ENCODE measurements at regions not wholly inside any gene's neighbourhood (a gene's known extent, or its start where the extent isn't known, plus 50 kb on each side); places are given as distances from the start of the nearest gene placed in this dataset.

GRCh38 chr22:22138915-22139314 is 105.7 kb upstream of the VPREB1 start:
- H2AFZ ChIP-seq (ENCODE audit: low read depth, low read length) = no peak overlapping the region
- dilution Hi-C loops (cut with MboI; ENCODE audit: extremely low pct_ligation_motif_present, low sequenced_read_pairs) (no loop called here), intact Hi-C loops (cut with micrococcal nuclease) (no loop called here)
- H4K20me1 ChIP-seq (replicated peaks; ENCODE audit: control insufficient read depth, extremely low read depth, insufficient read depth, low read length) = no peaks in the 10 kb centered on the region
- BruUV-seq (replicated peaks) = no TSS peak
- H3K27ac ChIP-seq (ENCODE audit: insufficient read depth, low read depth, low read length) = no peak overlapping the region
- POLR2A ChIA-PET = no interaction called here
- TF ChIP-seq MYC (IDR thresholded peaks at IDR 0.05; ENCODE audit: low read depth, low read length) (no peak), MAX (IDR thresholded peaks at IDR 0.05; ENCODE audit: insufficient read depth, insufficient read length) (no peak), EZH2 (IDR thresholded peaks at IDR 0.05; ENCODE audit: borderline replicate concordance, low read depth, low read length, severe bottlenecking) (no peak), POLR2A (IDR thresholded peaks at IDR 0.05; ENCODE audit: low read depth, low read length) (no peak)
- H3K4me3 ChIP-seq (replicated peaks in 1 of 3; ENCODE audit: insufficient read depth in 1 of 3, low read depth in 1 of 3, low read length in 3 of 3) = no peak overlapping the region
- no peaks in the 10 kb centered on the region for H3K9me1 ChIP-seq (replicated peaks; ENCODE audit: control insufficient read depth, extremely low read depth, insufficient read depth, low read length)
- no peaks in the 10 kb centered on the region for H3K36me3 ChIP-seq (ENCODE audit: control insufficient read depth in 2 of 2, extremely low read depth in 1 of 2, insufficient read depth in 2 of 2, low read length in 2 of 2)
- DNase-seq (ENCODE audit: low read depth, low spot score) (no peak), FAIRE-seq (no peak)
- no peak overlapping the region for H3K9ac ChIP-seq (replicated peaks; ENCODE audit: extremely low read depth, insufficient read depth, low read length)
- no peak overlapping the region for H3K4me2 ChIP-seq (ENCODE audit: insufficient read depth, low read length)
- CTCF ChIA-PET = interaction anchor here (0.8 to 3.7 kb wide), 2 partner anchors 18 kb away, joined by 4 to 19 read pairs; no protein-coding TSS in a partner anchor
- H3K9me3 ChIP-seq (replicated peaks; ENCODE audit: control insufficient read depth, insufficient read depth, low read length) = no peaks in the 10 kb centered on the region
- peaks cover 36 to 76% of the 10 kb centered on the region in 2 experiments for H3K27me3 ChIP-seq (ENCODE audit: control insufficient read depth in 2 of 2, insufficient read depth in 2 of 2, low read length in 2 of 2)
- H3K4me1 ChIP-seq (ENCODE audit: control insufficient read depth, extremely low read depth, insufficient read depth, low read length) = no peaks in the 10 kb centered on the region
- H3K79me2 ChIP-seq (ENCODE audit: control insufficient read depth, insufficient read depth, low read length) = no peaks in the 10 kb centered on the region

GRCh38 chr22:22137891-22138290 is 106.7 kb upstream of the VPREB1 start:
- H3K27ac ChIP-seq (ENCODE audit: insufficient read depth, low read depth, low read length) = no peak overlapping the region
- peaks cover 33 to 72% of the 10 kb centered on the region in 2 experiments for H3K27me3 ChIP-seq (ENCODE audit: control insufficient read depth in 2 of 2, insufficient read depth in 2 of 2, low read length in 2 of 2)
- BruUV-seq (replicated peaks) = no TSS peak
- no peaks in the 10 kb centered on the region for H3K9me3 ChIP-seq (replicated peaks; ENCODE audit: control insufficient read depth, insufficient read depth, low read length)
- H3K36me3 ChIP-seq (ENCODE audit: control insufficient read depth in 2 of 2, extremely low read depth in 1 of 2, insufficient read depth in 2 of 2, low read length in 2 of 2) = no peaks in the 10 kb centered on the region
- no peaks in the 10 kb centered on the region for H3K9me1 ChIP-seq (replicated peaks; ENCODE audit: control insufficient read depth, extremely low read depth, insufficient read depth, low read length)
- ChIA-PET CTCF (interaction anchor here (0.5 to 3.7 kb wide), 5 partner anchors 8 to 153 kb away, joined by 3 to 19 read pairs (median 10); no protein-coding TSS in a partner anchor), POLR2A (no interaction called here)
- no peaks in the 10 kb centered on the region for H3K4me1 ChIP-seq (ENCODE audit: control insufficient read depth, extremely low read depth, insufficient read depth, low read length)
- intact Hi-C loops (cut with micrococcal nuclease) (no loop called here), dilution Hi-C loops (cut with MboI; ENCODE audit: extremely low pct_ligation_motif_present, low sequenced_read_pairs) (no loop called here)
- H3K4me3 ChIP-seq (replicated peaks in 1 of 3; ENCODE audit: insufficient read depth in 1 of 3, low read depth in 1 of 3, low read length in 3 of 3) = no peak overlapping the region
- no peaks in the 10 kb centered on the region for H3K79me2 ChIP-seq (ENCODE audit: control insufficient read depth, insufficient read depth, low read length)
- DNase-seq (ENCODE audit: low read depth, low spot score) (no peak), FAIRE-seq (no peak)
- H3K4me2 ChIP-seq (ENCODE audit: insufficient read depth, low read length) = no peak overlapping the region
- no peak overlapping the region for H2AFZ ChIP-seq (ENCODE audit: low read depth, low read length)
- no peak overlapping the region for H3K9ac ChIP-seq (replicated peaks; ENCODE audit: extremely low read depth, insufficient read depth, low read length)
- TF ChIP-seq EZH2 (IDR thresholded peaks at IDR 0.05; ENCODE audit: borderline replicate concordance, low read depth, low read length, severe bottlenecking) (no peak), JUN (IDR thresholded peaks at IDR 0.05; ENCODE audit: borderline replicate concordance, insufficient read depth, insufficient read length, low read depth) (no peak), MYC (IDR thresholded peaks at IDR 0.05; ENCODE audit: low read depth, low read length) (no peak), CTCF (IDR thresholded peaks at IDR 0.05; ENCODE audit: extremely low read depth in 1 of 2, insufficient read depth in 1 of 2, low read depth in 1 of 2, low read length in 2 of 2) (no peak), FOS (IDR thresholded peaks at IDR 0.05; ENCODE audit: borderline replicate concordance, insufficient read depth, low read length) (no peak), POLR2A (IDR thresholded peaks at IDR 0.05; ENCODE audit: low read depth, low read length) (no peak), POLR2AphosphoS5 (IDR thresholded peaks at IDR 0.05; ENCODE audit: insufficient read depth, low read depth, low read length) (no peak), MAX (IDR thresholded peaks at IDR 0.05; ENCODE audit: insufficient read depth, insufficient read length) (no peak), GATA2 (IDR thresholded peaks at IDR 0.05; ENCODE audit: insufficient read depth, insufficient read length, low read depth, low read length) (no peak)
- H4K20me1 ChIP-seq (replicated peaks; ENCODE audit: control insufficient read depth, extremely low read depth, insufficient read depth, low read length) = no peaks in the 10 kb centered on the region

Data from endothelial cell of umbilical vein (primary cell).